ELF-1 (cell line): ENCODE measurements at regions not wholly inside any gene's neighbourhood (a gene's known extent, or its start where the extent isn't known, plus 50 kb on each side); places are given as distances from the start of the nearest gene placed in this dataset.
A peak's percentile ranks its signal among the peaks of the same experiment; 100 is the strongest.
"Not testable (repeated sequence)": the region's sequence is repeated elsewhere in the genome, so short reads cannot be mapped to it uniquely, and the experiment has no call there.

Experiments
- DNase-seq: peaks from one replicate; pipeline ENCODE4 v3.0.0-alpha.2; 2016; ENCODE audit warnings: low read depth, low spot score

DNA sequence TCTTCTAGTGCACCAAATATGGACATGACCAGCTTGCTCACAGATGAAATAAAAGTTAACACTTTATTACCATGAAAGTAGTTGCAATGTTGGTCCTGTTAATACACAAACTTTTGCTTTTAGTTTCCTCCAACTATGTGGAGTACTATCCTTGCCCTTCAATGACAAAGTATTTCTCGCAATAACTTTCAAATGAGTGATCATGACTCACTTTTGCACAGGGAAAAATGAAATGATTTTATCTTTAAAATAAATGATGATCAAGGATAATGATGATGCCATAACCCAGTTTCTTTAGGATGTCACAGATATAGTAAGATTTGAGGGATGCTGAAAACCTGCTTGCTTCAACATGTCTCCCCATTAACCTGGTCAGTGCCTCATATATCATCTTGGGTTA, 254.0 kb upstream of the KITLG start:
- no peak for DNase-seq

DNA sequence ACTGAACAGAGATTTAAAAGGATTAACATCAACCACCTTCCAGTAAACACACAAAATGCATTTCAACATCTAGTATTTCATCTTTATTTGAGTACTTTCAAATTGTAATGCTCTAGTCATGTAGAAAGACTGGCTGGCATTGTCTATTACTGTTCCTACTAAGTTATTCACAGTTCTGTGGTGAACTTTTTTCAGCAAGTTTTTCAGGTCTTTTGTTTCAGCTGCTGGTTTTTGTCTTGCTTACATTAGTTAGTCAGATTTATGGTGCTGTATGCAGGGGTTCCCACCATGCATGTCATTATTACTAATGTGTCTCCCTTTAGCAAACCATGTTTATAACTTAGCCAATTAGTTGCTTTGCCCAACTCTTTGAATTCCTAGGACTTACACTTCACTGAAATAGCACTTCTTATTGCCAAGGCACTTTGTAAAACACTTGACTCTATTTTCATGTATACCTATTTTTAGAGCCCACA, 253.4 kb upstream of the KITLG start:
- no peak for DNase-seq

DNA sequence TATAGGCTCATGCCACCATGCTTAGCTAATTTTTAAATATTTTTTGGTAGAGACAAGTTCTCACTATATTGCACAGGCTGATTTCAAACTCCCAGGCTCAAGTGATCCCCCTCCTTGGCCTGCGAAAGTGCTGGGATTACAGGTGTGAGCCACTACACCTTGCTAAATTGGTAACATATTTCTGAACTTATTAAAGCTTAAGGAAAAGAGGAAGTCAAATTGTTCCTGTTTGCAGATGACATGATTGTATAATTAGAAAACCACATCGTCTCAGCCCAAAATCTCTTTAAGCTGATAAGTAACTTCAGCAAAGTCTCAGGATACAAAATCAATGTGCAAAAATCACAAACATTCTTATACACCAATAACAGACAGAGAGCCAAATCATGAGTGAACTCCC, 248.3 kb upstream of the KITLG start:
- DNase-seq = not testable (repeated sequence)

GRCh38 chr12:88820012-88820411, 239.7 kb upstream of the KITLG start:
- no peak for DNase-seq

DNA sequence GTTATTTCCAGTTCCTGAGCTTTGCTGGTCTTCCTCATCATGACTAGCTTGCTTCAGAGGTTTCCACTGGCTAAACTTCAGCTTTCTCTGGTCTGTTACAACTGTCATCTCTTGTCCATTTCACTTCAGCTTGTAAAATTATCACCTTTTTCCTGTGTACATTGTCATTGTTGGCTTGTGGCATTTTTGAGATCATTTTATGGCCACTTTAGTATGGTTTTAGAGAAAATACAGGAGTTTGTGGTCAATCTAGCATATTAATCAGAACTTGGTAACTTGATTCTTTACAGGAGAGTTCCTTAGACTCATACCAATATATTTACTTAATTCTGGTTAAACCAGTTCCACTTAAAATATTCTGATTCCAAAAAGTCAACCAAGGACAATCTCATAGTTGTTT, 235.9 kb upstream of the KITLG start:
- no peak for DNase-seq

GRCh38 chr12:88814779-88815178, 234.5 kb upstream of the KITLG start:
- no peak for DNase-seq

DNA sequence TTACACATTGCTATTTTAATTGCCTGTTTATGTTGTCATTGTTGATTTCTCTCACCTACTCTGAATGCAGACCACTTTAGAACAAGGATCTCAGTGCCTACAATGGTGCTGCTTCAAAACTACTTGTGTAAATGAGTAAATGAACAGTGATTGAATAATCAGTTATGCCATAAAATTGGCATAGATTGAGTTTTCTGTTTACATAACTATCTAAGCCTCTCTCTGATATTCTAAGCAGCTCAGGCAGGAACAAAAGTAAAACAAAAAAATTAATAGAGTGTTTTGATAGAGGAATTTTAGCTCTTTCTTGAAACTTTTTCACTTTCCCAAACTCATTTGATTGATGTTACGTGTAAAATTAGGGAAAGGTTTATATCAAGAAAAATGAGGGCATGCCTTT, 232.3 kb upstream of the KITLG start:
- DNase-seq = no peak

GRCh38 chr12:88810806-88811205, 230.5 kb upstream of the KITLG start:
- DNase-seq = no peak

- not testable (repeated sequence) for DNase-seq
These were observed 229.6 kb upstream of the KITLG start for GRCh38 chr12:88809841-88810240.

GRCh38 chr12:88805692-88806091, 225.4 kb upstream of the KITLG start:
- DNase-seq = peak; percentile 3

- no peak for DNase-seq
These were observed 225.0 kb upstream of the KITLG start for GRCh38 chr12:88805286-88805685.

DNA sequence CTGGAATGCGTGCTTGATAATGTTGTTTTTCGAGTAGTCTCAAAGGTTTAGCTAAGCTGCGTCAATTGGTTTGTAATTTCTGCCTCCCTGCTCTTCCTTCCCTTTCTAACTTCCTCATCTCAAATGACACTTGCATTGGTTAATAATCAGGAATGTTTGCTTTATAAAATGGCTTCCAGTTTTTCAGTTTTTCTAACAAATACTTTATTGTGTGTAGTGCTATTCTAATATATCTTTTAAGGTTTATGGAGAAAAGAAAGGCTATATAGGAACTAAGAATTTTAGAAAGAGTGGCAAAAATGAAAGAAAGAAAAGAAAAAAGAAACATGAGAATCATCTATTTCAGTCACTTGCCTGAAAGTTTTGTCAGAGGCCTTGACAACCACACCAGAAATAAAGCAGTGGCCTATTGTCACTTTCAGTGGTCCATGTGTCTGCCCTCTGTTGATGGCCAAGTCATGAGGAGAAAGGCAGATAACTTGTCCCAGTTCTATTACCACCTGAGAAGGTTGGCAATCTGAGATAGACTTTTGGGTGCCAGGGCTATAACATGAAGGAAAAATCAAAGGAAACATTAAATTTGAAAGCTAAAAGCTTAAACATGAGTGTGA, 221.9 kb upstream of the KITLG start:
- no peak for DNase-seq

DNA sequence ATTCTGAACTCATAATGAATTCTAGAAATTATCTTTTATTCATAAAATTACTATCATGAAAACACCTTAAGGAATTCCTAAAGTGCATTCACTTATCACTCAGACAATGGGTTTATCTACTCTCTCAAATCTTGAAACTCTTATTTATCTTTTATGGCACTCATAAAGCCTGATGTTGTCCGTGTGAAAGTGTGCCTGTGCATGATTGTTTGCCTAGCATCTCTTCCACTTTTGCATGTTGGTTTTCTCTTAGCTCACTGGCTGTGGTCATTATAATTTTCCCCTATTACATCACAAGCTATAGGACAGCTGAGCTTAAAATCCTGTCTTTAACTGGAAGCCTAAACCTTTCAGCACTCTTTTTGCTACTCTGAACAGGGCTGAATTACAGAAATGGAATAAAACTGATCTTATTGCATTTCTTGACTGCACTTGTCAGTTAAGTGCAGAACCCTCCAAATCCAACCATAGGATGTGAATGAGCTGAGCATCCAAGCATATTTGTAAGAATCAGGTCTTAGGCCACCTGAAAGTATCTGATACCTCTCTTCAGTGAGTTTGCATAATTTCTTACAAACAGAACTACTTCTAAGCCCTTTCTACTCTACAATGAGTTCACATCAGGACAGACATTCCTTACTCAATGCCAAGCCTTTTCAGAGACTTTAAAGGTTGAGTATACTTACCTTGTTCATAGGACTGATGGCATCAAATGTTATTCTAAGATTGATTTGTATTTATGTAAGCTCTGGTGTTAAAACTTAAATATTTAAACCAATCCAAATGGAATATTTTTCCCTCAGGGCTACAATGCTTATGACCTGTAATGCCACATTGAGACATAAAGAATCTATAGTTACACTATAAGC, 221.2 kb upstream of the KITLG start:
- no peak for DNase-seq

- DNase-seq = no peak
These were observed 212.8 kb upstream of the KITLG start for GRCh38 chr12:88793096-88793495.

DNA sequence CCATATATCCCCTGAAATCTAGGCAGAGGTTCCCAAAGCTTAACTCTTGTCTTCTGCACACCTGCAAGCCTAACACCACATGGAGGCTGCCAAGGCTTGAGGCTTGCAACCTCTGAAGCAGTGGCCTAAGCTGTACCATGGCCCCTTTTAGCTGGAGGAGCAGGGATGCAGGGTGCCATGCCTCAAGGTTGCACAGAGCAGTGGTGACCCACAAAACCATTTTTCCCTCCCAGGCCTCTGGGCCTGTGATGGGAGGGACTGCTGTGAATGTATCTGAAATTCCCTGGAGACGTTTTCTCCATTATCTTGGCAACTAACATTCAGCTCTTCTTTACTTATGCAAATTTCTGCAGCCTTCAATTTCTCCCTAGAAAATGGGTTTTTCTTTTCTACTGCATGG, 210.0 kb upstream of the KITLG start:
- no peak for DNase-seq

GRCh38 chr12:88784166-88784565, 203.9 kb upstream of the KITLG start:
- DNase-seq = no peak

DNA sequence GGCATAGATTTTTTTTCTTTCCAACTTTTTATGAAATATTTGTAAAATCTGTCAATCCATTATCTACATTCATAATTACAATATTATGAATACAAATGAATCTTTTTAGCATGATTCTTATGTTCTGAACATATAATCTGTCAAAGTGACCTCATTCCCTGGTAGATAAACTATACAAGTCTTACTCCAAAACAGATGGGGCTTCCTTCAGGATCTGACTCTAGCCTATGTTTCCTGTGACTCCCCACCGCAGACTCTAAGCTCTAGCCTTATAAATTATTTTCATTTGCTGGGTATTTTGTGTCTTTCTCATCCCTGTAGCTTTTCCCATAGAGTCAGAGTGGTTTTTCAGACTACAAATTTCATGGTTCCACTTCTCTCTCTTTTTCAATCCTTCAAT, 202.1 kb upstream of the KITLG start:
- no peak for DNase-seq

GRCh38 chr12:88781909-88782308, 201.6 kb upstream of the KITLG start:
- DNase-seq = no peak

- no peak for DNase-seq
These were observed 197.8 kb upstream of the KITLG start for GRCh38 chr12:88778064-88778463.

DNA sequence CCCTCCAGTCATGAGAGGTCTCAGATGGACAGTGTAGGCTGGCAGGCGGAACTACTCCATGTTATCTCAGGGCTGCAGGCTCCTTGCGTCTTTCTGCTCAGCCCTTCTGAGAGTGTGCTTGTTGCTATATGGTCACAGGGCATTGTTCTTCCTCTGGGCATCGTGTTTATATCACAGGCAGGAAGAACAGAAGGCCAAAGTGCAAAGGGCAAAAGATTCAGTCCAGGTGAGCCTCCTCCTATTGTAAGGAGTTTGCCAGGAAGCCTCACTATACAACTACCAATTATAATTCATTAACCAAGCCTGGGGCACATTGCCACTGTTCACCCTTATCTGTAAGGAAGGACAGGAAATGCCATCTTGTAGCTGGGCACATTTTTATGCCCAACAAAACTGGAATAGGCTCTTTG, 195.5 kb upstream of the KITLG start:
- DNase-seq = no peak

DNA sequence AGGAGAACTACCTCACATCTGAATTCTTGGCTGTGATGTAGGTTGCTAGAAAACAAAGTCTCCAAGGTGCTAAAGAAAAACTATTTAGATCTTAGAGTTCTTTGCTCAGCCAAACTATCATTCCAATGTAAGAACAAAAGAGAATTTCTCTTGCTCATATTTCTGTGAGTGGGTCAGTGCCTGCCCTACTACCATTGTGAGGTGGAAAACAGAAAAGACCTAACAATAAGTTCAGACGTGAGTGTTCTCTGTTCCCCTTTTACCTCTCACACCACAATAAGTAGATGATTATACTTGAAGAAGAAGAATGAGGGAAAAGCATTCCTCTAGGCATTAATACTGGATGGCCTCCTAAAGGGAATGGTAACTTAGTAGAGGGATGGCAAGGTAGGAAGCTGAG, 187.4 kb upstream of the KITLG start:
- no peak for DNase-seq

DNA sequence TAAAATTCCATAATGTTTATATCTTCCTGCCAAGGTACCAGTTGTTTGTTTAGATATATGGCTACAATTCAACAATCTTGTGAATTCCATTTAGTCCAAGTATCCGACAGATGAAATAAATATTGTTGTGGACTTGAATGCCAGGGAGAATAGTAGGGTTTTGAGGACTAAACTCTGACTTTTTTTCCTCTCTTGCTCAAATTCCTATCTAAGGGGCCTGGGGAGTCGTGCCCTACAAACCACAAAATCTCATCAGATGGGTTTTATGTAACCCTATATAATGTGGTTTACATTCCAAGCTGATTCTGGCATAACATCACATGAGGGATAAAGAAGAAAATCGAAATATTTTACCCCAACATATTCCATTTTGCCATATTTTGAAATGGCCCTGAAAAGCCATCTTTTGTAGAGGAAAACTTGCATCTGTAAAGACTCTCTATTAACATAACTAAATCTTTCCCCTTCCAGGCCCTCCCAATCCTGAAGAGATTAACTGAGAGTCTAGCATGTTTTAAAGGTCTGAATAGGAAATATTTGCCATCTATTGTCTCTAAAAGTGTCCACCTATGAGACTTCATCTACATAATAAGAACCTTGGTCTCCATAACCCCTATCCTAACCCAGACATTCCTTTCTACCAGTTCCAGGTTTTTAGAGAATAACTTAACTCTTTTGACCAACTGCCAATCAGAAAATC, 184.7 kb upstream of the KITLG start:
- DNase-seq = no peak
